ENCODE measurements at regions not wholly inside any gene's neighbourhood (a gene's known extent, or its start where the extent isn't known, plus 50 kb on each side); places are given as distances from the start of the nearest gene placed in this dataset.

DNA sequence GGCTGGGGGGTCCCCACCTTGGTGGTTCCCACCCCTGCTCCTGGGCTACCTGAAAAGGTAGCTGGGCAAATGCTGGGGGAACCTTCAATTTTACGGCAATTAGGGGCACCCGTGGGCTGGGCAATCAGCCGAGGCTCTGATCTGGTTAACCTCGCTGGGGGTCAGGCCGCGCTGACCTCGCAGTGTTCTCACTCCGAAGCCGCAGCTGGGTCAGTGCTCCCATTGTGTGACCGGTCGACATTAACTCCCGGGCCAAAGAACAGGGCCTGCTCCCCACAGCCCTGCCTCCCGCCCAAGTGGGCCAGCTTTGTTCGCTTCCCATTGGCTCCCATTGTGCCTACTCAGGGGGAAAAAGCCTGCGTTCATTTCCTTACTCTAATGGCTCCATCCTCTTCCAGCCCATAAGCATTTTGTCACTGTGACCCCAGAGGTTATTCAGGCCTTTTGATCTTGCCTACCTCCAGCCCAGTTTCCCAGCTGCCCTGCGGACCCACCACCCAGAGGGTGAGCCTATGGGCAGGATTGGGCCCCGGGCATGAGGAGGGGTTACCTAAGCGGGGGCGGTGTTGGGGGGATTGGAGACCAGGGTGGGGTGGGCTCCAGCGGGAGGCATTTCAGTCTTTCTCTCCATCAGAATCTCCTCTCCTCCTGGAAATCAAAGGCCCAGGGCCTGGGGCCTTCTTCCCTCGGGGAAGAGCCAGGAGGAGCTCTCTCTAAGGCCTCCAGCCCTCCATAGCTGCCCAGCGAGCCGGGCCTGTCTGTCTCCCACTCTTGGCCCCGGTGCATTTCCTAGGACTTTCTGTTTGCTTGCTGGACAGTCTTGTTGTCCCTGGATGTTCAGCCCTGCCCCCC is 90.1 kb downstream of the MYCN start:
- Histone ChIP-seq H3K36me3 (ENCODE audit: control insufficient read depth in 2 of 4, insufficient read depth in 4 of 4, low read length in 3 of 4) (no peaks in the 10 kb centered on the region), H3K23me2 (ENCODE audit: low read depth, low read length) (no peaks in the 10 kb centered on the region; the same call in 1 of the 2 replicates), H3K27me3 (replicated peaks in 1 of 4; ENCODE audit: control insufficient read depth in 3 of 4, extremely low read depth in 1 of 4, insufficient read depth in 3 of 4, low read length in 3 of 4) (no peaks in the 10 kb centered on the region), H3K56ac (replicated peaks; ENCODE audit: insufficient read length, low read depth, low read length) (no peak overlapping the region), H4K5ac (ENCODE audit: insufficient read length, low read depth, low read length) (no peak overlapping the region), H2BK120ac (replicated peaks; ENCODE audit: low read depth, low read length) (no peak overlapping the region), H4K20me1 (replicated peaks in 1 of 2; ENCODE audit: control insufficient read depth in 1 of 2, insufficient read depth in 2 of 2, low read length in 2 of 2) (no peaks in the 10 kb centered on the region), H2BK15ac (ENCODE audit: low read length) (no peak overlapping the region), H2AK5ac (ENCODE audit: low read depth, low read length) (no peak overlapping the region), H3K79me2 (ENCODE audit: control insufficient read depth in 1 of 2, insufficient read depth in 2 of 2, low read length in 2 of 2) (no peaks in the 10 kb centered on the region), H3K9ac (replicated peaks in 1 of 4; ENCODE audit: extremely low read depth in 1 of 4, low read depth in 3 of 4, low read length in 3 of 4) (no peak overlapping the region), H3K14ac (ENCODE audit: insufficient read length) (no peak overlapping the region), H3K4ac (replicated peaks; ENCODE audit: insufficient read length, low read depth, low read length) (peak overlapping the region; percentile 9), H4K91ac (replicated peaks; ENCODE audit: insufficient read length, low read length) (peak overlapping the region; percentile 41), H3K9me3 (ENCODE audit: insufficient read depth in 2 of 2, low read depth in 1 of 2, low read length in 1 of 2) (no peaks in the 10 kb centered on the region), H3K4me2 (ENCODE audit: insufficient read depth in 1 of 2, low read depth in 2 of 2, low read length in 2 of 2) (no peak overlapping the region), H3K23ac (ENCODE audit: insufficient read length) (no peak overlapping the region), H3K4me3 (ENCODE audit: extremely low read depth in 1 of 4, insufficient read depth in 2 of 4, low read depth in 3 of 4, low read length in 4 of 4) (no peak overlapping the region), H3K18ac (ENCODE audit: extremely low read depth, low read length) (peak overlapping the region; percentile 73), H4K8ac (ENCODE audit: extremely low read depth, insufficient read depth, low read length) (peak overlapping the region; percentile 43; the same call in 1 of the 2 replicates), H2BK20ac (ENCODE audit: low read length) (no peak overlapping the region), H2BK5ac (ENCODE audit: low read depth, low read length) (no peak overlapping the region), H2BK12ac (ENCODE audit: low read depth, low read length) (peak overlapping the region; percentile 91; the same call in 1 of the 2 replicates), H2AFZ (ENCODE audit: low read length) (no peak overlapping the region), H3K79me1 (ENCODE audit: low read depth, low read length) (no peaks in the 10 kb centered on the region), H3K27ac (ENCODE audit: low read depth, low read length) (no peak overlapping the region), H3K4me1 (replicated peaks in 1 of 4; ENCODE audit: control insufficient read depth in 3 of 4, insufficient read depth in 4 of 4, low read length in 3 of 4) (peaks cover 0 to 6% (median 2%) of the 10 kb centered on the region in 4 experiments; a peak in 5 of 7 replicates)
- CTCF ChIA-PET (ENCODE audit: partially characterized antibody) = interaction anchor here (1.2 to 7.3 kb wide), 4 partner anchors 11 to 97 kb away, joined by 3 to 120 read pairs (median 6); partner anchors contain the start of gene MYCN
- WGBS, 2 experiments (ENCODE audit: extremely low coverage in 1 of 2, insufficient coverage in 1 of 2, insufficient read length in 1 of 2, insufficient replicate concordance in 2 of 2, low coverage in 1 of 2, low lambda C conversion rate in 2 of 2, missing lambda C conversion rate in 1 of 2) = 90% methylated on average over 22 of the region's 24 CpGs; no CpG with 5 or more reads in 1 of the 2 experiments
- TF ChIP-seq SRF (IDR thresholded peaks at IDR 0.05; ENCODE audit: low read depth, low read length) (no peak), NRF1 (IDR thresholded peaks at IDR 0.05; ENCODE audit: low read depth, low read length) (no peak), HDAC2 (IDR thresholded peaks at IDR 0.05; ENCODE audit: borderline replicate concordance in 1 of 2, low read depth in 2 of 2, low read length in 2 of 2) (no peak)
- TF ChIP-seq, protein P1, sequence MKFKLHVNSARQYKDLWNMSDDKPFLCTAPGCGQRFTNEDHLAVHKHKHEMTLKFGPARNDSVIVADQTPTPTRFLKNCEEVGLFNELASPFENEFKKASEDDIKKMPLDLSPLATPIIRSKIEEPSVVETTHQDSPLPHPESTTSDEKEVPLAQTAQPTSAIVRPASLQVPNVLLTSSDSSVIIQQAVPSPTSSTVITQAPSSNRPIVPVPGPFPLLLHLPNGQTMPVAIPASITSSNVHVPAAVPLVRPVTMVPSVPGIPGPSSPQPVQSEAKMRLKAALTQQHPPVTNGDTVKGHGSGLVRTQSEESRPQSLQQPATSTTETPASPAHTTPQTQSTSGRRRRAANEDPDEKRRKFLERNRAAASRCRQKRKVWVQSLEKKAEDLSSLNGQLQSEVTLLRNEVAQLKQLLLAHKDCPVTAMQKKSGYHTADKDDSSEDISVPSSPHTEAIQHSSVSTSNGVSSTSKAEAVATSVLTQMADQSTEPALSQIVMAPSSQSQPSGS (IDR thresholded peaks at IDR 0.05; ENCODE audit: low read length) = no peak
- FAIRE-seq = no peak
- POLR2A ChIA-PET (ENCODE audit: partially characterized antibody) = interaction anchor here (0.6 to 1.7 kb wide), 4 partner anchors 18 to 74 kb away, joined by 3 to 9 read pairs (median 4); no protein-coding TSS in a partner anchor
- no peak for DNase-seq (ENCODE audit: low read depth in 1 of 2, low spot score in 2 of 2)

Measured in H1 (cell line).